ENCODE measurements at regions not wholly inside any gene's neighbourhood (a gene's known extent, or its start where the extent isn't known, plus 50 kb on each side); places are given as distances from the start of the nearest gene placed in this dataset.

DNA sequence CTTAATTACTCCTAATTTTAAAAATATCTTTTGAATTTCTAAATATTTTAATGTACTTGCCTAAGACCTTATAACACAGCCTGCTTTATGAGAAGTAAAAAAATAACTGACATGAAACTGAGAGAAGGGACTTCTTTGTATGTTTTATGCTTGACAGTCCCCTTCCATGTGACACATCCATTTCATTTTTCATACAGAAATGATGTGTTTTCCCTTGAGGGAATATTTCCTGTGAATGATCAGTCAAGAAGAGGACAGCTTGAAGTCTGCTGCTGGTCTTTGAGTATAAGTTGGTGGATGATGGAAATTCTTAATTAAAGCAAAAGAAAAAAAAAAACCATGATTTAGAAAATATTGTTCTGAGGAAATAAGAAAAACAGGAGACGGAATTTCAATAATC lies 230.4 kb upstream of the KLHL1 start:
- TF ChIP-seq CTCF (IDR thresholded peaks at IDR 0.05): no peak
- no peak for DNase-seq (ENCODE audit: low spot score)
- no peak overlapping the region for H3K27ac ChIP-seq
- no peak overlapping the region for H3K4me3 ChIP-seq

DNA sequence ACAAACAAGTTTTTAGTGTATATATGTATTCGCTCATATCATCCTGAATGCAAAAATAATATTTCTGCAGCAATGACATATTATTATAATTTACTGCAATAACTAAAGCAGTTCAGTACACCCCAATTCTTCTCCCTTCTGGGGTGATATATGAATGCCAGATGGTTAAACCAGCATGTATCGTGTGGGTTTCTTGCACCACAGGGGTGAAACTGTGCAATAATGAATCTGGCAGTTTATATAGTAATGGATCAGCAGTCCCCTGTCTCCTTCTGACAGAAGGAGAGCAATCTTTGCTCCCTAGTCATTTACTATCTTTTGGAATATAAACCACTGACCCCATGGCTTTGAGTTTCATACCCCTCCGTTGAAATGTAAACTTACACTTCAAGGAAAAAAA lies 228.6 kb upstream of the KLHL1 start:
- no peak for DNase-seq (ENCODE audit: low spot score)
- H3K4me3 ChIP-seq: no peak overlapping the region
- no peak for TF ChIP-seq CTCF (IDR thresholded peaks at IDR 0.05)
- H3K27ac ChIP-seq: no peak overlapping the region

DNA sequence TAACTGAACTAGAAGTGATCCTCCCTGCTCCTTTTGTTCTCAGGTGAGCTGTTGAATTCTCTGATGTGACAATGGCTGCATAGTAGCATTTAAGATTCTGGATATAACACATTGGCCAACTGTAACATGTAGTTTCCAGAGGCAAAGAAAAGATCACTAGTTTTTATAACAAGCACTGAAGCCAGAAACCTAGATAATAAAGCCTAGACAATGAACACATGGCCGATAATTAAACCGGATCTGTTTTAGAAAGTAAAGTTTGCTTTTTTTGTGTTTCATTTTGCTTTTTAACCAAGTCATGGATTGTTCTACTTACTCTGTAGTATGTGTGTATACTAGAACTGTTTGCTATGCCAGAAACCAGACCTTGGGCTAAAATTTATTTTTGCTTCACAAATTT lies 225.5 kb upstream of the KLHL1 start:
- H3K4me3 ChIP-seq: no peak overlapping the region
- H3K27ac ChIP-seq: no peak overlapping the region
- DNase-seq (ENCODE audit: low spot score): no peak
- no peak for TF ChIP-seq CTCF (IDR thresholded peaks at IDR 0.05)

DNA sequence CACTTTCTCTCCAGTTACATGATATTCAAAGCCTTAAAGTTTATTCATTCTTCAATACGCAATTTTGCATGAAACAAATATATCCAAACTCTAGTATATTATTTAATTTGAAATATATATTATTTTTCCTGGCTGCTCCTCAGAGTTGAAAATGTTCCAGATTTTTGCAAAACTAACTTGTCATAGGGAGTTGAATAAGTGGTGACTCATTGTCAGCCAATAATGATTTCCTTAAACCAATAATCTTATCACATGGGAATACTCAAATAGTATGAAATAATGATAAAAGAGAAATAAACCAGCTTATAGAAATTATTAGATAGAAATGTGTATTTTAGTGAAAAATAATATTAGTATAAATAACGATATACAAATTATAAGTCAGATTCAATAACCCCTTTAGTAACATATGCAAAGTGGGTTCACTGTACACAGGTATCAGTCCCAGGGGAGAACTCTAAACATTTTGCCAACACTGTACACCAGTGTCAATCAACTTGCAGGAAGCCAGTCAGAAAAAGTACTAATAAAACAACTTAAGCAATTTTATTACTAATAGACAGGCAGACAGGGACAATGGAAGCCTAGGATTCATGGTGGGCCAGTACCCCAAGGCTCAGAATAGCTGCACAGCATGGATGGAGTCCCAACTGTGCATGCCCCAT lies 222.6 kb upstream of the KLHL1 start:
- TF ChIP-seq CTCF (IDR thresholded peaks at IDR 0.05): no peak
- DNase-seq (ENCODE audit: low spot score): no peak
- Histone ChIP-seq H3K4me3 (no peak overlapping the region), H3K27ac (no peak overlapping the region)

DNA sequence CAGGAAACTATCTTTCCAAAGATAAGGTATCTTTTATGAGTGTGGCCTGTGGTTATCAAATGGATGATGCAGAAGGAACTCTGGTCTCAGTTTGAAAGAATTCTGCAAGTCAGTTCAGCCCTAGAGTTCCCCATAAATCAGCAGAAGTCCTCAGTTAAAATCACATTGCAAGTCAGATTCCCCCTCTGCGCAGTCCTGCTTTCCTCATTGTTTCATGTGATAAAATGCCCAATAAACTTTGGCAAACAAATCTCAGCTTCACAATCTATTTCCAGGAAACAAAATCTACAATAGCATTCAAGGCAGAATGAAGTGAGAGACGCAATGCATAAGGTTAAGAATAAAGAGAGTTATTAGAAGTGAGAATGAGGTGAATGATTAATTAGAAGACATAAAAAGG lies 216.3 kb upstream of the KLHL1 start:
- no peak overlapping the region for H3K27ac ChIP-seq
- TF ChIP-seq CTCF (IDR thresholded peaks at IDR 0.05): no peak
- DNase-seq (ENCODE audit: low spot score): no peak
- no peak overlapping the region for H3K4me3 ChIP-seq

DNA sequence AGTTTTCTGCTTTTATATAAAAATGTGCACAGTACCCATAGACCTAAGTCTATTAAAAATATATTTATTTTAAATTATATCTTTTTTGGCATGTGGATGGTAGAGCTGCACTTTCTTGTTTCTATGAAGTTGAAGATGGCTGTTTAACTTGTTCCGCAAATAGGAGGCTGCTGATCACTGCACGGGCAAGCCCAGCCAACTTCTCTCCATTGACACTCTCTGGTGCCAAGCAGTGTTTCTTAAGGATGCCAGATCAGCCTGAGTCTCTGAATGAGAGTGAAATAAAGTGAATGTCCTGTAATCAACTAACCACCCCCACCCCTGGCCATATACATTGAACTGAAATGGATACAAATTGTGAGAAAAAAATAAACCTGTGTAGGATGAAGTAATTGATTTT lies 202.9 kb upstream of the KLHL1 start:
- Histone ChIP-seq H3K4me3 (no peak overlapping the region), H3K27ac (no peak overlapping the region)
- DNase-seq (ENCODE audit: low spot score): no peak
- TF ChIP-seq CTCF (IDR thresholded peaks at IDR 0.05): no peak

DNA sequence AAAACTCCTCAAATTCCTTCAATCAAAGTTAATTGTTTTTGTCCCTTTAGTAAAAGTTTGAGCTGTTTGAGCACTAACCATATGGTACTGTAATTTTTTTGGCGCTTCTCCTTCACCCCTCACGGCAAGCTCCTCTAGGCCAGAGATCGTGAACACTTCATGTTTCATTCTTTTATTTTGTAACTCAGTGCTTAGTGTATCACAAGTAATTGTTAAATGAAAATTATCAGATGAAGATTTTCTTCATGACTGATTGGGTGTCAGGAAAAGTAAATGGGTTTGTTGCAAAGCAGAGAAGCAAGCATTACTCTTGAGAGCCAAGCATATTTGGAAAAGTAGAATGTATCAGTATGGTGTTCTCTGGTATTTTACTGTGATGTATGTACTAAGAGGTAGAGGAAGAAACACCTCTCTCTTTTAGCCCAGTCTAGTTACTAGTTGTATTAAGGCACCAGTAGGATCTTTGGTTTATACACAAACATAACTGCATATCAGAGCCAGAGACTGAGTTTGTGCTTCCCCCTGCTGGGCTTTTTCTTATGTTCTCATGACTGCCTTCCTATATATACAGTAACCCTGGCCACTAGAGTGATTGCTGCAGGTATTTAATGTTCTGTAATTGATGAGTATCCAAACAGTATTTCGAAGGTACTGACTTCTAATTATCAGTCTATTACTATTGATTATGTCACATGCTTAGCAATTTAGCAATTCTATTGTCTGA lies 202.3 kb upstream of the KLHL1 start:
- no peak for TF ChIP-seq CTCF (IDR thresholded peaks at IDR 0.05)
- Histone ChIP-seq H3K4me3 (no peak overlapping the region), H3K27ac (no peak overlapping the region)
- no peak for DNase-seq (ENCODE audit: low spot score)

All from coronary artery (tissue), 2 donors.